ENCODE measurements at regions not wholly inside any gene's neighbourhood (a gene's known extent, or its start where the extent isn't known, plus 50 kb on each side); places are given as distances from the start of the nearest gene placed in this dataset.

GRCh38 chr22:27212617-27213177 lies 555.3 kb downstream of the MIAT start:
- no peak for DNase-seq

DNA sequence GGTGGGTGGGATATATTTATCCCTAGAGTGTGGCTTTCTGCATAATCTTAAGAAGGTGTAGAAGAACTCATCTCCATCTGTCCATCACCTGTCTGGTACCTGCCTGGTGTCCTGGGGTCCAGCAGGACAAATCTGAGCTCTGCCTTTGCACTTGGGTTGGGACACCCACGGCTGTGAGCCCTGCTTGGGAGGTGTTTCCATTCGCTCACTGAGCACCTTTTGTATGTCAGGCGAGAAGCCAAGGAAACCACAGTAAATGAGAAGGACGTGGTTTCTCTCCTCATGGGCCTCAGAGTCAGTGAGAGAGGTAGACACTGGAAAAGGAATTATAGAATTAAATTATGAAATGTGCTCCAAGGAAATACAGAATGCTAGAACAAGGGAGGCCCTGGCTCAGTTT lies 555.9 kb downstream of the MIAT start:
- DNase-seq: no peak

- DNase-seq: no peak
Observed at GRCh38 chr22:27213766-27214581, 556.6 kb downstream of the MIAT start.

- no peak for DNase-seq
Observed at GRCh38 chr22:27214691-27215090, 557.3 kb downstream of the MIAT start.

DNA sequence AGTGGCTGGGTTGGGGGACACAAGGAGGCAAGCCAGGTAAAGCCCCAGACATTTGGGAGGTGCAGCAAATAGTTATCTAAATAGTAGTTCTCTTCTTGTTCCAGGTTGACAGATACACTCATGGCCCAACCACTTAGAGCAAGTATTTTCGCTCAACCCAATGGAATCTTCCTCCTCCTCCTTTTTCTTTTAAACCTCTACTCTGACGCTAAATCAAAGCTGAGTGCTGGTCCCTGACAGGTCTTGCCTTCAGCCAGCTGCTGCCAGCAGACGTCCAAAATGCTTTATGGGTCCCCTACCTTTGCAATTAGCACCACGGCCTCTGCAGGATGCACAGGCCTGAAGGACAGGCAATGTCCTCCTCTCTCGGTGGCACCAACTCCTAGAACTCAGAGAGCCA lies 558.5 kb downstream of the MIAT start:
- no peak for DNase-seq

GRCh38 chr22:27216444-27216843 lies 559.1 kb downstream of the MIAT start:
- DNase-seq: no peak

DNA sequence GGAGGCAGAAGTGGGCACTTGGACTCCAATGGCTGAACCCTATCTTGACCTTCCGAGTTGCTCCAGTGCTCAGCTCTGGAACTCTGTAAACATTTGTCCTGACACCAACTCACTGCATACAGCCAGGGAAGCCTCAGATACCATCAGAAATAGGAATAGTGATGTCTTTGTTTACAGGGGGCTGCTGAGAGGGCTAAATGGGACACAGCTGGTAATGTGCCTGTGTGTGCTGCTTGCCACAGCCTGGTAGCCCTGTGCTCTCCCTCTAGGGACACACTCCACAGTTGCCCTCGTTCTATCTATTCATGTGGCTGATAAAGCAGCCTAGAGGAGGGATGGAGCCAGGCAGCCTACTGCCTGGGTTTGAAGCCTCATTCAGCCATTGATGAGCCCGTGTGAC lies 559.8 kb downstream of the MIAT start:
- no peak for DNase-seq

GRCh38 chr22:27218012-27218920 lies 560.9 kb downstream of the MIAT start:
- no peak for DNase-seq

DNA sequence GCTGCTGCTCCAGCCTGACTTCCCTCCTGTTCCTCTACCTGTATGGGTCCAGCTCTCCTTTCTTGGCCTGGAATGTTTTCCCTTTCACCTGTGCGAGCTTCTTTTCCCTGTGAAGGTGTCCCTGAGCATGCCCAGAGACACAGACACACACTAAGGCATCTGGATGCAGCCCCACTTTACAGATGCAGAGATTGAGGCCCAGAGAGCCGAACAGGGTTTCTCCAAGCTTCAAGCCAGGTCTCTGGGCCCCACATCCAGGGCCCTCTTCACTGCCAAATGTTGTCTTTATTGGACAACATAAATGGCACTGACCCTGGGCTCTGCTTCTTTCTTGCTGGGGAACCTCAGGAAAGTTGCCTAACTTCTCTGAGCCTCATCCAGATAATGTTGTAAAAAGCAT lies 561.6 kb downstream of the MIAT start:
- DNase-seq: no peak

- no peak for DNase-seq
Observed at GRCh38 chr22:27220339-27220738, 563.0 kb downstream of the MIAT start.

DNA sequence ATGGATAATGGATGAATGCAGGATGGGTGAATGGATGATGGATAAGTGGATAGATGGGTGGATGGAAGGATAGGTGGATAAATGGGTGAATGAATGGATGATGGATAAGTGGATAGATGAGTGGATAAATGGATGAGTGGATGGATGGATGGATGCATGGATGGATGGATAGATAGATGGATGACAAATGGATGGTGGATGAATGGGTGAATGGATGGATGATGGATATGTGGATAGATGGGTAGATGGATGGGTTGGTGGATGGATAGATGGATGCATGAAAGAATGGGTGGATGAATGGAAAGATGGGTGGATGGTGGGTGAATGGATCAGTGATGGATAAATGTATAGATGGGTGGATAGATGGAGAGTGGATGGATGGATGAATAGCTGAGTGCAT lies 564.8 kb downstream of the MIAT start:
- DNase-seq: no peak

DNA sequence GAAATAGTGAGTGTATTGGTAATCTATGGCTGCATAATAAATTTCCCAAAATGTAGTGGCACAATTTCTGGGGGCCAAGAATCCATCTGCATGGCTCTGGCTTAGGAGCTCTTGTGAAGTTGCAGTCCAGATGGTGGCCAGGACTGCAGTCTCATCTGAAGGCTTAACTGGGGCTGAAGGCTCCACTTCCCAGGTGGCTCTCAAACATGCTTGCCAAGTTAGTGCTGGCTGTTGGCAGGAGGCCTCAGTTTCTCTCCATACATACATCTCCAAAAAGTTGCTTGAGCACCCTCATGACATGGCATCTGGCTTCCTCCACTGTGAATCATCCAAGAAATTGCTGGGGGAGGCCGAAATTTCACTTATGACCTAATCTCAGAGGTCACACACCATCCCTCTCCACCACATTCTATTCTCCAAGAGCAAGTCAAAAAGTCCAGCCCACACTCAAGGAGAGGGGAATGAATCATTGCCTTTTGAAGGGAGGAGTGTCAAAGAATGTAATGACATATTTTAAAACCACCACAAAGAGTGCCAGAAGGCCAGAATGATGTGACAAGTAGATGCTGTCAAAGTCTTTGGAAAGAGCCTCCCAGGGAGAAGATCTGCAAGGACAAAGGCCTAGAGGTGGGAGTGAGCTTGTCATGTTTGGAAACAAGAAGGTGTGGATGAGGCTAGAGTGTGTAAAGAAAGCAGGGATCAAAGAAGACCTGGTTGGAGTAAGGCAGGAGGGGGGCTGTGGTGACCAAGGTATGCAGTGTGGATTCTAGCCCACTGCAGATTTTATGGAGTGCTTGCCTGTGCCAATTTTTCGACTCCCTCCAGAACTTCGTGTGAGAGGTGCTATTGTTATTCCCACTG lies 566.2 kb downstream of the MIAT start:
- DNase-seq: no peak

- no peak for DNase-seq
Observed at GRCh38 chr22:27224485-27225374, 567.3 kb downstream of the MIAT start.

GRCh38 chr22:27226666-27227065 lies 569.3 kb downstream of the MIAT start:
- DNase-seq: no peak

DNA sequence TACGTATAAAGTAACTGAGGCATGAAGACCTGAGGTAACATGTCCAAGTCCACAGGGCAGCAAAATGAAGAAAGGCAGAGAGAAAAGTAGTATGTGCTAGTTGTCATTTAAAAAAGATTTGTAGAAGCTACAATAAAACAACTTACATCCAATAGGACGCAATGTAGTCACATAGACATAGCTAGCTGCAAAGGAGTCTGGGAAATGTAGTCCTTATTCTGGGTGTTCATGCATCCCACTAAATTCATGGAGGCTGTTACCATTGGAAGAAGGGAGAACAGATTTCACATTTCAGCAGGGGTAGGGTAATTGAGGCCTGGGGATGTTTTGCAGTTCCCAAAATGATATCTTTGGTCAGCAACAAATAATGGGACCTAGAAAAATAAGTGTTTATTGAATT lies 571.4 kb downstream of the MIAT start:
- DNase-seq: no peak

- no peak for DNase-seq
Observed at GRCh38 chr22:27230189-27230588, 571.4 kb downstream of the MN1 start.

DNA sequence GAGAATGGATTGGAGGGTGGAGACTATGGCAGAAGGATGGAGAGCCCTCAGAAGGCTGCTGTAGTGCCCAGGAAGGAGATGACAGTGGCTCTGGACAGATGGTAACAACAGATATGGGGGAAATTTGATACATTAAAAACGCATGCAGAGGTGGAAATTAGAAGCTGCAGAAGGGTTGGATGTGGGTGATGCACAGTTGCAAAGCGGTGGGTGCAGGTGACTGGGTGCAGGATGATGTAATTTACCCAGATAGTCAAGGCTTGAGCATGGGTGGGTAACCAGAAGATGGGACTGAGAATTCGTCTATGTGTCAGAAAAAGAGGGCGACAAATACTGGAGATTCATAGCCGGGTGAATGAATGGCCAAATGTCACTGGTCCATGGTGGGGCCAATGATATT lies 570.3 kb downstream of the MN1 start:
- DNase-seq: no peak

GRCh38 chr22:27232077-27232476 lies 569.5 kb downstream of the MN1 start:
- no peak for DNase-seq

- DNase-seq: no peak
Observed at GRCh38 chr22:27237080-27237741, 564.3 kb downstream of the MN1 start.

GRCh38 chr22:27238935-27239510 lies 562.5 kb downstream of the MN1 start:
- peak; percentile 15 to 25 for DNase-seq

GRCh38 chr22:27239520-27239919 lies 562.0 kb downstream of the MN1 start:
- no peak for DNase-seq

Data from SHP77 (cell line).